Osteoblast (primary cell): ENCODE measurements at regions not wholly inside any gene's neighbourhood (a gene's known extent, or its start where the extent isn't known, plus 50 kb on each side); places are given as distances from the start of the nearest gene placed in this dataset.

ENCODE experiments used
- DNase-seq: peaks from one replicate; pipeline ENCODE4 v3.0.0; 2011; ENCODE audit warnings: low spot score, mixed read lengths; ENCODE audit not compliant: insufficient read length; ENCODE audit errors: missing footprints
- H2AFZ ChIP-seq: 2 replicates; pipeline ENCODE4 v1.6.0; 2011; ENCODE audit warnings: mild to moderate bottlenecking, low read length
- H3K27ac ChIP-seq: 2 replicates; pipeline ENCODE4 v1.5.1; 2011; ENCODE audit warnings: mild to moderate bottlenecking, low read depth, low read length, moderate library complexity
- H3K27me3 ChIP-seq: 2 replicates; pipeline ENCODE4 v1.6.0; 2012; ENCODE audit warnings: mild to moderate bottlenecking, control low read depth, inconsistent platforms, low read length, moderate library complexity; ENCODE audit not compliant: insufficient read depth
- H3K36me3 ChIP-seq: 2 replicates; pipeline ENCODE4 v1.5.1; 2011; ENCODE audit warnings: mild to moderate bottlenecking, low read length, control low read depth, moderate library complexity; ENCODE audit not compliant: insufficient read depth
- H3K4me1 ChIP-seq: 2 replicates; pipeline ENCODE4 v1.5.1; 2011; ENCODE audit warnings: mild to moderate bottlenecking, low read length, control low read depth, moderate library complexity; ENCODE audit not compliant: insufficient read depth
- H3K4me2 ChIP-seq: 2 replicates; pipeline ENCODE4 v1.6.0; 2011; ENCODE audit warnings: mild to moderate bottlenecking, low read length; ENCODE audit not compliant: insufficient read depth
- H3K4me3 ChIP-seq: fragments of 200-600 bp; sonication (generic); 3 replicates; pipeline ENCODE4 v1.5.1; 2012; ENCODE audit warnings: mild to moderate bottlenecking, low read length, inconsistent platforms; ENCODE audit not compliant: insufficient read depth
- H3K79me2 ChIP-seq: 2 replicates; pipeline ENCODE4 v1.6.0; 2012; ENCODE audit warnings: mild to moderate bottlenecking, low read length, control low read depth, inconsistent platforms; ENCODE audit not compliant: insufficient read depth
- H3K9me3 ChIP-seq: 2 replicates; pipeline ENCODE4 v1.5.1; 2011; ENCODE audit warnings: low read depth, low read length, control low read depth
- H4K20me1 ChIP-seq: 2 replicates; pipeline ENCODE4 v1.6.0; 2012; ENCODE audit warnings: mild to moderate bottlenecking, low read length, control low read depth; ENCODE audit not compliant: insufficient read depth
- TF ChIP-seq, protein P1 (sequence below): IDR thresholded peaks from 2 replicates; pipeline ENCODE4 v1.5.1; 2011; ENCODE audit warnings: mild to moderate bottlenecking, low read depth, low read length, moderate library complexity; ENCODE audit errors: extremely low read depth

DNA sequence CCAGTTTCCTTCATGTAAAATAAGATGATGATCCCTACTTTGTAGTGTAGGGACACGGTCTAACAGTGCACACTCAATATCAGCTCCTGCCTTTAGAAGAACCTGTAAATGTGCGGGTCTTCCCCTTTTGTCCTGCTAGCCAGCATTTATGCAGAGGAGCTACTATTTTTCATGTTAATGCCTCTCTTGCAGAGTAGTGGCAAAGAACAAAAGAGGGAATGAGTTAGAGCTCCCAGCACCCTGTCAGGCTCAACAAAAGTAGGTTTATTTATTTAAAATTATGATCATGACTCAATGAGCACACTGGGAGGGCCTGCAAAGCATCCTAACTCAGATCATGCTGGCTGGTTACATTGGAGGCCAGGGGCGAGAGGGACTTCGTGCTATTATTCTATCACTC is 414.5 kb upstream of the COBL start:
- Histone ChIP-seq H3K4me3 (no peak overlapping the region), H3K4me1 (no peaks in the 10 kb centered on the region), H4K20me1 (no peaks in the 10 kb centered on the region), H2AFZ (no peak overlapping the region), H3K79me2 (no peaks in the 10 kb centered on the region), H3K27ac (no peak overlapping the region), H3K36me3 (no peaks in the 10 kb centered on the region), H3K9me3 (peaks cover 1% of the 10 kb centered on the region), H3K27me3 (no peaks in the 10 kb centered on the region), H3K4me2 (no peak overlapping the region)
- TF ChIP-seq, protein P1, sequence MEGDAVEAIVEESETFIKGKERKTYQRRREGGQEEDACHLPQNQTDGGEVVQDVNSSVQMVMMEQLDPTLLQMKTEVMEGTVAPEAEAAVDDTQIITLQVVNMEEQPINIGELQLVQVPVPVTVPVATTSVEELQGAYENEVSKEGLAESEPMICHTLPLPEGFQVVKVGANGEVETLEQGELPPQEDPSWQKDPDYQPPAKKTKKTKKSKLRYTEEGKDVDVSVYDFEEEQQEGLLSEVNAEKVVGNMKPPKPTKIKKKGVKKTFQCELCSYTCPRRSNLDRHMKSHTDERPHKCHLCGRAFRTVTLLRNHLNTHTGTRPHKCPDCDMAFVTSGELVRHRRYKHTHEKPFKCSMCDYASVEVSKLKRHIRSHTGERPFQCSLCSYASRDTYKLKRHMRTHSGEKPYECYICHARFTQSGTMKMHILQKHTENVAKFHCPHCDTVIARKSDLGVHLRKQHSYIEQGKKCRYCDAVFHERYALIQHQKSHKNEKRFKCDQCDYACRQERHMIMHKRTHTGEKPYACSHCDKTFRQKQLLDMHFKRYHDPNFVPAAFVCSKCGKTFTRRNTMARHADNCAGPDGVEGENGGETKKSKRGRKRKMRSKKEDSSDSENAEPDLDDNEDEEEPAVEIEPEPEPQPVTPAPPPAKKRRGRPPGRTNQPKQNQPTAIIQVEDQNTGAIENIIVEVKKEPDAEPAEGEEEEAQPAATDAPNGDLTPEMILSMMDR, result no peak
- DNase-seq, result no peak

DNA sequence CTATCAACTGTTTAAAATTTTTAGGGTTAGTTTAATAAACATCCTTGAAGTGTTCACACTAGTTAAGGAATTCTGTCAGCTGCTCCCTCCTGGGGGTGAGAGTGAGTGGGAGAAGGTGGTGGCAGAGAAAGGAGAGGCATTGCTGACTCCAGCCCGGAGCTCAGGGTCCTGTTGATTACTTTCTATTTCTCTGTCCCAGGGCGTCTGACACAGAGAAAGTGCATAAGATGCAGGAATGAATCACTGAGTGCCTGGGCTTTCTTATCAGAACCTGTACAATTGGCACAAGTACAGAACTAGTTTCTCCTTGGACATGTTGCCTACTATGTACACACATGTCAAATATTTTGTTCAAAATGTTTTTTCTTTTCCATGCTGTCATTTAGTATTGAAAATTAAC is 410.8 kb upstream of the COBL start:
- Histone ChIP-seq H3K9me3 (peaks cover 3% of the 10 kb centered on the region), H2AFZ (no peak overlapping the region), H4K20me1 (no peaks in the 10 kb centered on the region), H3K79me2 (no peaks in the 10 kb centered on the region), H3K4me2 (no peak overlapping the region), H3K27ac (no peak overlapping the region), H3K36me3 (no peaks in the 10 kb centered on the region), H3K4me3 (no peak overlapping the region), H3K27me3 (no peaks in the 10 kb centered on the region), H3K4me1 (no peaks in the 10 kb centered on the region)
- no peak for DNase-seq
- TF ChIP-seq, protein P1, result no peak

DNA sequence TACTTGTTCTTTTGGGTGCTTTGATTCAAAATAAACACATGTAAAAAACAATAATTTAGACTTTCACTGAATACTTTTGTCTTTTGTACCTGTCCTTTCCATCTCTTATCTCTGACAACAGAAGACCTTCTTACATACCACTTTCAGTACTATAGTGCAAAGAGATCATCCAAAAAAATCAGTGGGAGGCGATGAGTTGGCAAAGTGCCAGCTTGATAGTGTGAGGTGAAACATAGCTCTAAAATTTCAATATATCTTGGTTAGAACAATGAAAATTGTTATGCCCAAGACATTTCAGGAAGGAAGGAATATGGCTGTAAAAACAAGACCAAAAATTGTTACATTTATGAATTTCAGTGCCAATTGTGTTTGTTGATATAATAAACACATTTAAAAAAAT is 390.2 kb upstream of the COBL start:
- Histone ChIP-seq H3K79me2 (no peaks in the 10 kb centered on the region), H3K27ac (no peak overlapping the region), H4K20me1 (no peaks in the 10 kb centered on the region)

DNA sequence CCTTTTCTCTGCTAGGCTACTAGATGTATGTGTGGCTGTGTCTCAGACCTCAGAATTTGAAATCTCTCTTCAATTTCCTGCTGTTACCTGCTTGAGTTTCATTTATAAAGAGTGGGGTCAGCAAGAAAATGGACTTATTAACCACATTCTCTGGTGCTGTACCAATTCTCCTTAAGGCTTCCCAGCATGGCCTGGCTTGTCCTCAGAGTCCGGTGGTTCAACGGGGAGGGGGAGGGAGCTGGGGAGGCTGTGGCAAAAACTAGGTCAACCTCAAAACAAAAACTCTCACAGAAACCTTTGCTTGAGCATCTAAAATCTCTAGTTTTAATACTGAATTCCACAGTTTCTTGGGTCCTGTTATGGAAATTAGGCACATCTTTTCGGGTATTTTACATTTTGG is 389.1 kb upstream of the COBL start:
- no peak overlapping the region for H3K27ac ChIP-seq
- no peaks in the 10 kb centered on the region for H3K79me2 ChIP-seq
- H3K4me2 ChIP-seq, result no peak overlapping the region
- no peak for DNase-seq
- no peaks in the 10 kb centered on the region for H3K4me1 ChIP-seq
- H3K9me3 ChIP-seq, result no peaks in the 10 kb centered on the region
- H3K27me3 ChIP-seq, result no peaks in the 10 kb centered on the region
- H4K20me1 ChIP-seq, result no peaks in the 10 kb centered on the region
- TF ChIP-seq, protein P1, result no peak
- H2AFZ ChIP-seq, result no peak overlapping the region
- no peak overlapping the region for H3K4me3 ChIP-seq
- no peaks in the 10 kb centered on the region for H3K36me3 ChIP-seq

More for the DNA sequence above, 390.2 kb upstream of the COBL start:
- Histone ChIP-seq H3K4me3 (no peak overlapping the region), H2AFZ (no peak overlapping the region), H3K36me3 (no peaks in the 10 kb centered on the region), H3K4me1 (no peaks in the 10 kb centered on the region), H3K27me3 (no peaks in the 10 kb centered on the region), H3K9me3 (no peaks in the 10 kb centered on the region), H3K4me2 (no peak overlapping the region)
- TF ChIP-seq, protein P1, result no peak
- no peak for DNase-seq
